ENCODE measurements at regions not wholly inside any gene's neighbourhood (a gene's known extent, or its start where the extent isn't known, plus 50 kb on each side); places are given as distances from the start of the nearest gene placed in this dataset.

- TF ChIP-seq CTCF (IDR thresholded peaks at IDR 0.05; ENCODE audit: low read depth, low read length), result no peak
- no peak for DNase-seq (ENCODE audit: low read depth in 2 of 2)
- no peak overlapping the region for H3K4me3 ChIP-seq (replicated peaks in 1 of 2; ENCODE audit: low read depth in 2 of 2, low read length in 2 of 2)
Observed at GRCh38 chr10:9913876-9914514, 1103.7 kb upstream of the CELF2 start.

GRCh38 chr10:9921544-9921943 is 1096.1 kb upstream of the CELF2 start:
- H3K4me3 ChIP-seq (replicated peaks in 1 of 2; ENCODE audit: low read depth in 2 of 2, low read length in 2 of 2), result no peak overlapping the region
- TF ChIP-seq CTCF (IDR thresholded peaks at IDR 0.05; ENCODE audit: low read depth, low read length), result no peak
- peak in 1 of 2 donors; percentile 25 for DNase-seq (ENCODE audit: low read depth in 2 of 2)

GRCh38 chr10:9922126-9922870 is 1095.4 kb upstream of the CELF2 start:
- TF ChIP-seq CTCF (IDR thresholded peaks at IDR 0.05; ENCODE audit: low read depth, low read length), result no peak
- DNase-seq (ENCODE audit: low read depth in 2 of 2), result peak in 1 of 2 donors; percentile 43
- no peak overlapping the region for H3K4me3 ChIP-seq (replicated peaks in 1 of 2; ENCODE audit: low read depth in 2 of 2, low read length in 2 of 2)

- TF ChIP-seq CTCF (IDR thresholded peaks at IDR 0.05; ENCODE audit: low read depth, low read length), result no peak
- no peak overlapping the region for H3K4me3 ChIP-seq (replicated peaks in 1 of 2; ENCODE audit: low read depth in 2 of 2, low read length in 2 of 2)
- DNase-seq (ENCODE audit: low read depth in 2 of 2), result no peak
Observed at GRCh38 chr10:9926003-9926402, 1091.7 kb upstream of the CELF2 start.

- no peak for TF ChIP-seq CTCF (IDR thresholded peaks at IDR 0.05; ENCODE audit: low read depth, low read length)
- no peak for DNase-seq (ENCODE audit: low read depth in 2 of 2)
- no peak overlapping the region for H3K4me3 ChIP-seq (replicated peaks in 1 of 2; ENCODE audit: low read depth in 2 of 2, low read length in 2 of 2)
Observed at GRCh38 chr10:9926881-9927280, 1090.8 kb upstream of the CELF2 start.

- no peak overlapping the region for H3K4me3 ChIP-seq (replicated peaks in 1 of 2; ENCODE audit: low read depth in 2 of 2, low read length in 2 of 2)
- DNase-seq (ENCODE audit: low read depth in 2 of 2), result no peak
Observed at GRCh38 chr10:9939716-9940115, 1078.0 kb upstream of the CELF2 start.

More at GRCh38 chr10:9939716-9940115, 1078.0 kb upstream of the CELF2 start:
- TF ChIP-seq CTCF (IDR thresholded peaks at IDR 0.05; ENCODE audit: low read depth, low read length), result no peak
